Kidney (tissue), 13 donors: ENCODE measurements at regions not wholly inside any gene's neighbourhood (a gene's known extent, or its start where the extent isn't known, plus 50 kb on each side); places are given as distances from the start of the nearest gene placed in this dataset.

Experiments
- DNase-seq, 5 donors: peaks; one replicate each; pipeline ENCODE4 v3.0.0-alpha.2; 2013 to 2020
- FAIRE-seq: peaks from 2 replicates; lab custom pipeline; 2012; peaks lifted over from hg19 to GRCh38; lab: Jason Lieb, UNC
- H3K27ac ChIP-seq, 2 donors: one replicate each; pipeline ENCODE4 v1.7.0; 2013; ENCODE audit warnings: low read depth in 2 of 2, low read length in 2 of 2, inconsistent platforms in 1 of 2
- H3K27me3 ChIP-seq: one replicate; pipeline ENCODE4 v1.7.1; 2013; ENCODE audit warnings: low read length, inconsistent platforms; ENCODE audit not compliant: control insufficient read depth, insufficient read depth
- H3K36me3 ChIP-seq, 3 donors: one replicate each; pipeline versions ENCODE4 v1.7.0 to v1.7.1; 2013; ENCODE audit warnings: low read length in 3 of 3, control low read depth in 1 of 3, inconsistent platforms in 1 of 3; ENCODE audit not compliant: insufficient read depth in 3 of 3, control insufficient read depth in 2 of 3
- H3K4me1 ChIP-seq, 3 donors: one replicate each; pipeline versions ENCODE4 v1.7.0 to v1.7.1; 2013; ENCODE audit warnings: low read length in 3 of 3, inconsistent platforms in 1 of 3, low read depth in 1 of 3; ENCODE audit not compliant: control insufficient read depth in 2 of 3, insufficient read depth in 2 of 3
- H3K4me3 ChIP-seq, 3 donors: one replicate each; pipeline versions ENCODE4 v1.7.0 to v1.8.1; 2013; ENCODE audit warnings: low read length in 3 of 3, control low read depth in 1 of 3, inconsistent platforms in 1 of 3
- H3K9ac ChIP-seq, 3 donors: one replicate each; pipeline versions ENCODE4 v1.7.0 to v1.7.1; 2013; ENCODE audit warnings: low read length in 3 of 3, control low read depth in 1 of 3, inconsistent platforms in 1 of 3
- H3K9me3 ChIP-seq, 3 donors: one replicate each; pipeline versions ENCODE4 v1.7.0 to v1.7.1; 2013; ENCODE audit warnings: low read length in 3 of 3, control low read depth in 1 of 3, inconsistent platforms in 1 of 3; ENCODE audit not compliant: control insufficient read depth in 2 of 3, insufficient read depth in 1 of 3
- CTCF ChIP-seq: IDR thresholded peaks from 3 replicates; pipeline ENCODE4 v1.5.1; 2012; ENCODE audit warnings: mild to moderate bottlenecking, moderate library complexity, borderline replicate concordance; ENCODE audit not compliant: insufficient read depth; ENCODE audit errors: extremely low read depth
- intact Hi-C: fragments of 100-400 bp; cut with DNase I; formaldehyde crosslinking; loops from one replicate; pipeline ENCODE4 v1.11.1; 2022
- donor health status: control.
- donor health status: control.
- donor health status: control.
- donor health status: control.
- donor health status: control.
- donor health status: DM: yes; HTN: yes; CAD: no.
- donor health status: Normal renal cell carcinoma (clear cell type).

- DNase-seq (no peak), FAIRE-seq (no peak)
- H3K27me3 ChIP-seq, result no peaks in the 10 kb centered on the region
- H3K27ac ChIP-seq, result no peak overlapping the region
- H3K4me3 ChIP-seq, result no peak overlapping the region
- intact Hi-C loops, result no loop called here
- no peak overlapping the region for H3K9ac ChIP-seq
- no peak for TF ChIP-seq CTCF
- H3K4me1 ChIP-seq, result no peaks in the 10 kb centered on the region
- no peaks in the 10 kb centered on the region for H3K36me3 ChIP-seq
- H3K9me3 ChIP-seq, result no peaks in the 10 kb centered on the region
Measured at GRCh38 chr18:60134806-60135205, 235.0 kb downstream of the PMAIP1 start.

- Histone ChIP-seq H3K27me3 (no peaks in the 10 kb centered on the region), H3K36me3 (no peaks in the 10 kb centered on the region), H3K9ac (no peak overlapping the region), H3K4me1 (no peaks in the 10 kb centered on the region), H3K4me3 (no peak overlapping the region), H3K27ac (no peak overlapping the region), H3K9me3 (no peaks in the 10 kb centered on the region)
- intact Hi-C loops, result no loop called here
- no peak for TF ChIP-seq CTCF
- peak in 4 of 5 donors; percentile 37 to 78 (median 52) for DNase-seq
- FAIRE-seq, result no peak
Measured at GRCh38 chr18:60130284-60130683, 230.5 kb downstream of the PMAIP1 start.

- intact Hi-C loops, result no loop called here
- FAIRE-seq, result no peak
- DNase-seq, result no peak
Measured at GRCh38 chr18:60123031-60123430, 223.2 kb downstream of the PMAIP1 start.

More at GRCh38 chr18:60123031-60123430, 223.2 kb downstream of the PMAIP1 start:
- no peak overlapping the region for H3K9ac ChIP-seq
- no peak overlapping the region for H3K4me3 ChIP-seq
- no peaks in the 10 kb centered on the region for H3K4me1 ChIP-seq
- no peak overlapping the region for H3K27ac ChIP-seq
- no peak for TF ChIP-seq CTCF
- no peaks in the 10 kb centered on the region for H3K27me3 ChIP-seq
- no peaks in the 10 kb centered on the region for H3K36me3 ChIP-seq
- no peaks in the 10 kb centered on the region for H3K9me3 ChIP-seq
